Transverse colon (tissue), 4 donors: ENCODE measurements at regions not wholly inside any gene's neighbourhood (a gene's known extent, or its start where the extent isn't known, plus 50 kb on each side); places are given as distances from the start of the nearest gene placed in this dataset.

ENCODE experiments used
- DNase-seq: peaks from one replicate; pipeline ENCODE4 v3.0.0-alpha.2; 2019
- H3K27ac ChIP-seq, 4 donors: fragments of 200-600 bp; sonication (generic); 2 replicates each; pipeline ENCODE4 v1.5.1; 2016 to 2018; ENCODE audit warnings: inconsistent platforms in 4 of 4
- H3K27me3 ChIP-seq: fragments of 200-600 bp; sonication (generic); 2 replicates; pipeline ENCODE4 v1.5.1; 2017; ENCODE audit warnings: inconsistent platforms
- H3K36me3 ChIP-seq, 4 donors: fragments of 200-600 bp; sonication (generic); 2 replicates each; pipeline ENCODE4 v1.5.1; 2017 to 2019; ENCODE audit warnings: inconsistent platforms in 4 of 4
- H3K4me1 ChIP-seq, 4 donors: fragments of 200-600 bp; sonication (generic); 2 replicates each; pipeline ENCODE4 v1.5.1; 2017 to 2020; ENCODE audit warnings: inconsistent platforms in 4 of 4
- H3K4me3 ChIP-seq, 4 donors: fragments of 200-600 bp; sonication (generic); 1 replicate in 1 of 4; 2 replicates in 3 of 4; pipeline versions ENCODE4 v1.5.1 to v1.6.1; 2017 to 2019; ENCODE audit warnings: inconsistent platforms in 4 of 4
- H3K9me3 ChIP-seq, 2 donors: fragments of 200-600 bp; sonication (generic); 2 replicates each; pipeline ENCODE4 v1.5.1; 2017 to 2019; ENCODE audit warnings: inconsistent platforms in 2 of 2
- EP300 ChIP-seq: sonication (generic); formaldehyde crosslinking; IDR thresholded peaks from one replicate; pipeline ENCODE4 v1.6.1; 2017; ENCODE audit warnings: antibody characterized with exemption, low read depth
- POLR2A ChIP-seq: fragments of 450-650 bp; IDR thresholded peaks from one replicate; pipeline ENCODE4 v1.6.1; 2016; ENCODE audit warnings: antibody characterized with exemption, mild to moderate bottlenecking, moderate library complexity
- POLR2AphosphoS5 ChIP-seq, 3 donors: sonication (generic); formaldehyde crosslinking; IDR thresholded peaks; one replicate each; pipeline ENCODE4 v1.6.1; 2016; ENCODE audit warnings: antibody characterized with exemption in 3 of 3
- WGBS, 2 donors: methylation state at CpG; one replicate each; pipeline ENCODE4 v1.1.5; 2018; ENCODE audit warnings: low coverage in 1 of 2; 5-methylcytosine and 5-hydroxymethylcytosine counted together
- in situ Hi-C, 4 donors: fragments of 200-750 bp; cut with MboI; loops; one replicate each; pipeline versions ENCODE4 v1.15.0 to v1.15.1; 2017; ENCODE audit warnings: low sequenced_read_pairs in 3 of 4, low pct_ligation_motif_present in 1 of 4, low pct_unique_long_range_greater_than_20kb in 1 of 4
- intact Hi-C: fragments of 100-400 bp; cut with DNase I; formaldehyde crosslinking; loops from one replicate; pipeline ENCODE4 v1.15.1; 2023; ENCODE audit warnings: low total_unique reads
- TF ChIP-seq, protein P1 (sequence below), 5 experiments: fragments of 200-600 bp in 3 of 5; fragments of 450-650 bp in 2 of 5; sonication (generic) in 3 of 5; IDR thresholded peaks; 1 replicate in 2 of 5; 2 replicates in 3 of 5; pipeline ENCODE4 v1.5.1; 2016 to 2017; ENCODE audit warnings: antibody characterized with exemption in 5 of 5, inconsistent platforms in 3 of 5, mild to moderate bottlenecking in 2 of 5, moderate library complexity in 1 of 5

DNA sequence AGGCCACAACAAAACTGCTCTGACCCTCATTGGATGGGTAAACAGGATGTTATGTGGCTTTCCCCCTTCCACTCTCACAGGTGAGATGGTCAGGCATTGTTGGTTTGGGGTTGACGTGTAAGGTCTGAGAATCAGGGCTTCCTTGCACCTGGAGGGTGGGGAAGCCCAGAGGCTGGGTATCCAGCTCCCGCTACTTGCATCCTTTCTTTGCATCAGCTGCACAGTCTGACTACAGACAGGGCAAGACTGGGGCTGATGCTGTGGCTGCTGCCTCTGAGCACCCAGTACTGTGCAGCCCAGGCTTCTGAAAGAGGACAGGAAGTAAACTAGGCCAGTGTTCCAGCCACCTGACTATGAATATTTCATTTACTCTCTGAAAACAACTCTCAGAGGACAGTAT, 58.0 kb upstream of the ATP2B2 start:
- H3K27me3 ChIP-seq, result peaks cover 16% of the 10 kb centered on the region
- intact Hi-C loops (no loop called here), in situ Hi-C loops (no loop called here)
- no peak for TF ChIP-seq POLR2AphosphoS5 (IDR thresholded peaks at IDR 0.05)
- TF ChIP-seq, protein P1, sequence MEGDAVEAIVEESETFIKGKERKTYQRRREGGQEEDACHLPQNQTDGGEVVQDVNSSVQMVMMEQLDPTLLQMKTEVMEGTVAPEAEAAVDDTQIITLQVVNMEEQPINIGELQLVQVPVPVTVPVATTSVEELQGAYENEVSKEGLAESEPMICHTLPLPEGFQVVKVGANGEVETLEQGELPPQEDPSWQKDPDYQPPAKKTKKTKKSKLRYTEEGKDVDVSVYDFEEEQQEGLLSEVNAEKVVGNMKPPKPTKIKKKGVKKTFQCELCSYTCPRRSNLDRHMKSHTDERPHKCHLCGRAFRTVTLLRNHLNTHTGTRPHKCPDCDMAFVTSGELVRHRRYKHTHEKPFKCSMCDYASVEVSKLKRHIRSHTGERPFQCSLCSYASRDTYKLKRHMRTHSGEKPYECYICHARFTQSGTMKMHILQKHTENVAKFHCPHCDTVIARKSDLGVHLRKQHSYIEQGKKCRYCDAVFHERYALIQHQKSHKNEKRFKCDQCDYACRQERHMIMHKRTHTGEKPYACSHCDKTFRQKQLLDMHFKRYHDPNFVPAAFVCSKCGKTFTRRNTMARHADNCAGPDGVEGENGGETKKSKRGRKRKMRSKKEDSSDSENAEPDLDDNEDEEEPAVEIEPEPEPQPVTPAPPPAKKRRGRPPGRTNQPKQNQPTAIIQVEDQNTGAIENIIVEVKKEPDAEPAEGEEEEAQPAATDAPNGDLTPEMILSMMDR (IDR thresholded peaks at IDR 0.05), result no peak
- TF ChIP-seq EP300, result no peak
- no peak for TF ChIP-seq POLR2A
- H3K4me1 ChIP-seq, result no peaks in the 10 kb centered on the region
- H3K4me3 ChIP-seq, result no peak overlapping the region
- no peak for DNase-seq
- H3K9me3 ChIP-seq, result no peaks in the 10 kb centered on the region
- WGBS, 2 donors, result 72 to 100% methylated on average over 1 to 2 of the region's 2 CpGs
- no peaks in the 10 kb centered on the region for H3K36me3 ChIP-seq
- H3K27ac ChIP-seq, result no peak overlapping the region

DNA sequence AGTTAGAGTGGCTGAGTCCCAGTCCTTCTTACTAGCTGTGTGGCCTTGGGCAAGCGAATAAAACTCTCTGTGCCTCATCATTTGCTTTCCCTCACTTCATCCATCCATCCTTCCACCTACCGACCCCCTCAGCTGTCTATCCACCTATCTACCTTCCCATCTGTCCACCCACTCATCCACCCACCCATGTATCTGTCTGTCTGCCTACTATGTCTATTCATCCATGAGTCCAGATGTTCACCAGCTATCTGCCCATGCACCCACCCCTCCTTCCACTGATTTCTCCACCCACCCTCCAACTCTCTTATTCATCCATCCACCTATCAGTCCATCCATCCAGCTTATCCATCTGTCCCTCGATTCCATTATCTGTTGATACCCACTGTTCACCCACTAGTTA, 60.4 kb upstream of the ATP2B2 start:
- H3K9me3 ChIP-seq, result no peaks in the 10 kb centered on the region
- WGBS, 2 donors, result 71 to 73% methylated on average over 2 to 3 of the region's 3 CpGs
- no peak overlapping the region for H3K27ac ChIP-seq
- TF ChIP-seq, protein P1 (IDR thresholded peaks at IDR 0.05), result no peak
- no peak for TF ChIP-seq POLR2A
- TF ChIP-seq POLR2AphosphoS5 (IDR thresholded peaks at IDR 0.05), result no peak
- TF ChIP-seq EP300, result no peak
- intact Hi-C loops (no loop called here), in situ Hi-C loops (no loop called here)
- peaks cover 16% of the 10 kb centered on the region for H3K27me3 ChIP-seq
- no peaks in the 10 kb centered on the region for H3K36me3 ChIP-seq
- H3K4me1 ChIP-seq, result no peaks in the 10 kb centered on the region
- H3K4me3 ChIP-seq, result no peak overlapping the region
- DNase-seq, result no peak

DNA sequence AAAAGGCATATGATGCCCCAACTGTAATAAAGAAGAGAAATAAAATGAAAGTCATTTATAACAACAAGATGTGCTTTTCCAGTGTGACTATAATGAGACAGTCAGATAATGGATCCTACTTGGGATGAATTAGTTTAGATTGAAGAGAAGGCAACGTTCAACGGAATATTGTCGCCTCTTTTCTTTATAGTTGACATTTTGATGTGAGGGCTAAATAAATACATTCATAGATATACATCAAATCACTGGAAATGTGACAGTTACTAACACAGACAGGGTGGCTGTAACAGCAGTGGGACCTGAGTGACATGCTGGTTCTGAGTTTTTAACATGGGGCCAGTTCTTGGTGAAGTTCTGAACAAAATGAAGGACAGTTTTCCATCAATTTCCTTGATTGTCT, 61.1 kb upstream of the ATP2B2 start:
- no peak overlapping the region for H3K27ac ChIP-seq
- TF ChIP-seq POLR2A (no peak), EP300 (no peak), POLR2AphosphoS5 (IDR thresholded peaks at IDR 0.05) (no peak)
- TF ChIP-seq, protein P1 (IDR thresholded peaks at IDR 0.05), result no peak
- in situ Hi-C loops, result no loop called here
- no peaks in the 10 kb centered on the region for H3K36me3 ChIP-seq
- DNase-seq, result no peak
- H3K4me3 ChIP-seq, result no peak overlapping the region
- H3K9me3 ChIP-seq, result no peaks in the 10 kb centered on the region
- H3K27me3 ChIP-seq, result peaks cover 16% of the 10 kb centered on the region
- intact Hi-C loops, result no loop called here
- no peaks in the 10 kb centered on the region for H3K4me1 ChIP-seq
- WGBS, 2 donors, result 87 to 90% methylated on average over 3 of the region's 3 CpGs

DNA sequence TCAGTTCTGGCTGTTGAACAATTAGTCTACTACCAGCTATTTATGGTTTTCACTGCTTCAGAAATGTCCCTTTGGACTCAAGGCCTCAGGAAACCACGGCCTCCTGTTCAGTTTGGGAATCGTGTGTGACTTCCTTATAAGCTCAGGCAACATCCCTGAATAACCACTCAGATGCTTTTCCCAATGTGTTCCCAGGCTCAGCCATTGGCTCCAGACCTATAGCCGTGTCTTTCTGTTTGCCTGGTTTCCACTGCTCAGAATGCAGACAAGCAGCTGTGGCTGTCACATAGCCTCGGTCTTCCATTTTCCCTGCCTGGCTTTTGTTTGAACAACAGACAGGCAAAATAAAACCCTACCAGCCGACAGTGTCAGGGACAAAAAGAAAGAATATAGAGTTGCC, 63.2 kb upstream of the ATP2B2 start:
- no peaks in the 10 kb centered on the region for H3K4me1 ChIP-seq
- no peak overlapping the region for H3K4me3 ChIP-seq
- WGBS, 2 donors, result 38% methylated on average over 5 of the region's 5 CpGs; no CpG with 5 or more reads in 1 of the 2 donors
- H3K9me3 ChIP-seq, result no peaks in the 10 kb centered on the region
- in situ Hi-C loops, result no loop called here
- DNase-seq, result no peak
- H3K27me3 ChIP-seq, result peaks cover 21% of the 10 kb centered on the region
- TF ChIP-seq POLR2AphosphoS5 (IDR thresholded peaks at IDR 0.05), result no peak
- TF ChIP-seq EP300, result no peak
- no peak for TF ChIP-seq POLR2A
- TF ChIP-seq, protein P1 (IDR thresholded peaks at IDR 0.05), result no peak
- no peaks in the 10 kb centered on the region for H3K36me3 ChIP-seq
- H3K27ac ChIP-seq, result no peak overlapping the region
- intact Hi-C loops, result no loop called here
